ENCODE measurements at regions not wholly inside any gene's neighbourhood (a gene's known extent, or its start where the extent isn't known, plus 50 kb on each side); places are given as distances from the start of the nearest gene placed in this dataset.

- TF ChIP-seq CTCF (IDR thresholded peaks at IDR 0.05) (no peak), EZH2phosphoT487 (IDR thresholded peaks at IDR 0.05) (no peak)
These were observed 61.3 kb downstream of the UBE2NL start for GRCh38 chrX:143945171-143945570.
